ENCODE measurements at regions not wholly inside any gene's neighbourhood (a gene's known extent, or its start where the extent isn't known, plus 50 kb on each side); places are given as distances from the start of the nearest gene placed in this dataset.

DNA sequence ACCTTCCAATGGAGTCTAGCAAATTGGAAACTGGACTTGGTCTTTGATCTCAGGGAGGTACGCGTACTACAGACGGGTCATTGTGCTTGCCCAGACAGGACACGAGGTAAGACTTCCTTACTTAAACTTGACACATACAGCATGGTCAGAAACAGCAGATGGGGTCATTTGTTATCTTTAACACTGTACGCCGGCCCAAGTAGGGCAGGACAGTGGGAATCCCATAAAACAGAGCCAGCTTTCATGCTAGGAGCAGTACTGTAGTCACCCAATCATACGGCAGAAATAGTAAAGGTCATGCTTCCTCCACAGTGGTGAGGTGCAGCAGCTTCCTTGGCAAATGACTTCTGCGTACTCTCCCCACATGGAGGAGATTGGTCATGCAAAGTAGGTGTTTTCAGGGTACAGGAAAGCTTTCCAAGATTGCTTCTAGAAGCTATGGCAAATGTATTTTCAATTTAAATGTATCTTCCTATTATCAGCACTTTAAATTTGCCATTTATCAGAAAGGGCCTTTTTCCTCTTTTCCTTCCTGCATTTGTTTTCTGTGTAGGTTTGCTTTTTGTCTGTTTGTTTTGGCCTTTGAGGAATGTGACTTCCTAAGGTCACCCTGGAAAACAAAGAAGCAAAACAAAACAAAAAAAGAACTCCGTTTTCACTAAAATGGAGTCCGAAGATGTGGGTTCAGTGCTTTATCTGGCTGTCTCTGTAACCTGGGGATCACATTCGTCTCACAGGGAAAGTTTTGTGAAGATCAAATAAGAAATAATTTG is 74.0 kb upstream of the DSG1 start:
- no peaks in the 10 kb centered on the region for H3K9me3 ChIP-seq (ENCODE audit: low read length)
- no peak for ATAC-seq
- no peaks in the 10 kb centered on the region for H3K9me2 ChIP-seq (replicated peaks; ENCODE audit: low read length)
- H3K9ac ChIP-seq (ENCODE audit: low read length), result no peak overlapping the region
- no peak overlapping the region for H3K27ac ChIP-seq (ENCODE audit: low read length)
- TF ChIP-seq EZH2phosphoT487 (IDR thresholded peaks at IDR 0.05; ENCODE audit: borderline replicate concordance, low read length) (no peak), EZH2 (IDR thresholded peaks at IDR 0.05; ENCODE audit: low read length, unreplicated experiment) (no peak)
- TF ChIP-seq, protein P1, sequence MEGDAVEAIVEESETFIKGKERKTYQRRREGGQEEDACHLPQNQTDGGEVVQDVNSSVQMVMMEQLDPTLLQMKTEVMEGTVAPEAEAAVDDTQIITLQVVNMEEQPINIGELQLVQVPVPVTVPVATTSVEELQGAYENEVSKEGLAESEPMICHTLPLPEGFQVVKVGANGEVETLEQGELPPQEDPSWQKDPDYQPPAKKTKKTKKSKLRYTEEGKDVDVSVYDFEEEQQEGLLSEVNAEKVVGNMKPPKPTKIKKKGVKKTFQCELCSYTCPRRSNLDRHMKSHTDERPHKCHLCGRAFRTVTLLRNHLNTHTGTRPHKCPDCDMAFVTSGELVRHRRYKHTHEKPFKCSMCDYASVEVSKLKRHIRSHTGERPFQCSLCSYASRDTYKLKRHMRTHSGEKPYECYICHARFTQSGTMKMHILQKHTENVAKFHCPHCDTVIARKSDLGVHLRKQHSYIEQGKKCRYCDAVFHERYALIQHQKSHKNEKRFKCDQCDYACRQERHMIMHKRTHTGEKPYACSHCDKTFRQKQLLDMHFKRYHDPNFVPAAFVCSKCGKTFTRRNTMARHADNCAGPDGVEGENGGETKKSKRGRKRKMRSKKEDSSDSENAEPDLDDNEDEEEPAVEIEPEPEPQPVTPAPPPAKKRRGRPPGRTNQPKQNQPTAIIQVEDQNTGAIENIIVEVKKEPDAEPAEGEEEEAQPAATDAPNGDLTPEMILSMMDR (conservative IDR thresholded peaks at IDR 0.05; ENCODE audit: low read depth, low read length), result no peak
- no peaks in the 10 kb centered on the region for H3F3A ChIP-seq (ENCODE audit: low read length, unreplicated experiment)
- DNase-seq, result no peak
- H3K36me3 ChIP-seq (ENCODE audit: low read depth, low read length), result no peaks in the 10 kb centered on the region
- H3K4me2 ChIP-seq (ENCODE audit: low read length), result no peak overlapping the region
- H3K79me2 ChIP-seq (ENCODE audit: low read length), result no peaks in the 10 kb centered on the region
- intact Hi-C loops (cut with micrococcal nuclease), result no loop called here
- POLR2A ChIA-PET (ENCODE audit: unreplicated experiment), result interaction anchor here (0.5 kb wide), 1 partner anchor 10 kb away, joined by 3 read pairs; no protein-coding TSS in a partner anchor
- BruUV-seq (replicated peaks), result no TSS peak
- no peak overlapping the region for H2AFZ ChIP-seq (ENCODE audit: low read length)
- no peak overlapping the region for H3K4me3 ChIP-seq (ENCODE audit: low read length)
- CTCF ChIA-PET, result interaction anchor here (0.6 kb wide), 1 partner anchor 22 kb away, joined by 3 read pairs; no protein-coding TSS in a partner anchor
- H4K20me1 ChIP-seq (ENCODE audit: low read length), result no peaks in the 10 kb centered on the region
- peaks cover 35% of the 10 kb centered on the region for H3K4me1 ChIP-seq (ENCODE audit: insufficient read depth, low read length)
- no peaks in the 10 kb centered on the region for H3K27me3 ChIP-seq (ENCODE audit: low read length)

DNA sequence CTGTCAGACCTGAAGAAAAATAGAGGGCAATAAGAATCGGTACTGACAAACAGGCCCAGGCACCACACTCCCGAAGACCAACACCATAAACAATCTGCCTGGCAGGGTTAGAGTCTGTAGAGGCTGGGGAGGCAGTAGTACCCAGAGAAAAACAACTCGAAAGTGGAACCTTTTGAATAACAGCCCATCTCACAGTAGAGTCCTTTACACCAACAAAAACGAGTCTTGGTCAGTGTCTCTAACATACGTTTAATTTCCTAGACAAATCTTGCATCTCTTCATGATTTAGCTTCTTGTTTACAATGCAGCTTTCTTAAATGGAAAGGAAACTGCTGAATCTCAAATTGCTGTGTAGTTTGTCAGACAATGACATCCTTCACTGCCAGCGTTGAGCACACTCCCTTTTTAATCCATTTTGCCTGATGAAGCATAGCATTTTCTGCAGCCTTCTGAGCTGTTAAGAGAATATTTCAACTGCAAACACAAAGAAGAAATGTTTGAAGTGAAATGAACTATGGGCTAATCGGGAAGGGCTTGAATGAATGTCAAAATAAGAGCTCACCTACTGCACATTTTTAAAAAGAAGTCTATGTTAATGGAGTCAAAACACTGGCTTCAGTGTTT is 73.1 kb upstream of the DSG1 start:
- Histone ChIP-seq H3K36me3 (ENCODE audit: low read depth, low read length) (no peaks in the 10 kb centered on the region), H3K4me3 (ENCODE audit: low read length) (no peak overlapping the region), H3K9ac (ENCODE audit: low read length) (no peak overlapping the region), H3K4me2 (ENCODE audit: low read length) (peak overlapping the region; percentile 7; the same call in 1 of the 2 replicates), H3K4me1 (ENCODE audit: insufficient read depth, low read length) (peaks cover 35% of the 10 kb centered on the region), H3K79me2 (ENCODE audit: low read length) (no peaks in the 10 kb centered on the region), H3F3A (ENCODE audit: low read length, unreplicated experiment) (no peaks in the 10 kb centered on the region), H3K9me3 (ENCODE audit: low read length) (no peaks in the 10 kb centered on the region), H4K20me1 (ENCODE audit: low read length) (no peaks in the 10 kb centered on the region), H2AFZ (ENCODE audit: low read length) (peak overlapping the region; percentile 48; the same call in 1 of the 2 replicates), H3K27ac (ENCODE audit: low read length) (0 out of 2 replicates have a peak overlapping the region, but pooled peaks have one; percentile 18), H3K9me2 (replicated peaks; ENCODE audit: low read length) (no peaks in the 10 kb centered on the region), H3K27me3 (ENCODE audit: low read length) (no peaks in the 10 kb centered on the region)
- DNase-seq (peak; percentile 7), ATAC-seq (no peak)
- ChIA-PET POLR2A (ENCODE audit: unreplicated experiment) (no interaction called here), CTCF (interaction anchor here (0.6 kb wide), 1 partner anchor 100 kb away, joined by 3 read pairs; no protein-coding TSS in a partner anchor)
- TF ChIP-seq, protein P1 (conservative IDR thresholded peaks at IDR 0.05; ENCODE audit: low read depth, low read length), result no peak
- TF ChIP-seq EZH2phosphoT487 (IDR thresholded peaks at IDR 0.05; ENCODE audit: borderline replicate concordance, low read length) (no peak), EZH2 (IDR thresholded peaks at IDR 0.05; ENCODE audit: low read length, unreplicated experiment) (no peak)
- no TSS peak for BruUV-seq (replicated peaks)
- intact Hi-C loops (cut with micrococcal nuclease), result no loop called here
